ENCODE measurements at regions not wholly inside any gene's neighbourhood (a gene's known extent, or its start where the extent isn't known, plus 50 kb on each side); places are given as distances from the start of the nearest gene placed in this dataset.

GRCh38 chr14:62017651-62018230 is 255.5 kb downstream of the SNAPC1 start:
- no peak overlapping the region for H3K4me3 Mint-ChIP-seq
- no peak for DNase-seq
- no peaks in the 10 kb centered on the region for H3K9me3 Mint-ChIP-seq
- no peaks in the 10 kb centered on the region for H3K4me1 Mint-ChIP-seq
- no peaks in the 10 kb centered on the region for H3K36me3 Mint-ChIP-seq (ENCODE audit: low read depth)
- H3K27me3 Mint-ChIP-seq (ENCODE audit: low read depth, poor library complexity): no peaks in the 10 kb centered on the region
- TF ChIP-seq CTCF (IDR thresholded peaks at IDR 0.05): no peak
- H3K27ac Mint-ChIP-seq: no peak overlapping the region

- Mint-ChIP-seq H3K27me3 (ENCODE audit: low read depth, poor library complexity) (peaks cover 4% of the 10 kb centered on the region), H3K9me3 (no peaks in the 10 kb centered on the region), H3K36me3 (ENCODE audit: low read depth) (no peaks in the 10 kb centered on the region), H3K27ac (no peak overlapping the region), H3K4me1 (no peaks in the 10 kb centered on the region), H3K4me3 (no peak overlapping the region)
- TF ChIP-seq CTCF (IDR thresholded peaks at IDR 0.05): no peak
- DNase-seq: no peak
Measured at GRCh38 chr14:62018606-62019005, 256.4 kb downstream of the SNAPC1 start.

GRCh38 chr14:62027958-62028357 is 265.7 kb downstream of the SNAPC1 start:
- no peak for DNase-seq
- Mint-ChIP-seq H3K4me3 (no peak overlapping the region), H3K27ac (no peak overlapping the region), H3K36me3 (ENCODE audit: low read depth) (no peaks in the 10 kb centered on the region), H3K9me3 (peaks cover 8% of the 10 kb centered on the region), H3K27me3 (ENCODE audit: low read depth, poor library complexity) (peaks cover 7% of the 10 kb centered on the region), H3K4me1 (no peaks in the 10 kb centered on the region)
- no peak for TF ChIP-seq CTCF (IDR thresholded peaks at IDR 0.05)

- DNase-seq: no peak
- no peak for TF ChIP-seq CTCF (IDR thresholded peaks at IDR 0.05)
- H3K27ac Mint-ChIP-seq: no peak overlapping the region
- H3K36me3 Mint-ChIP-seq (ENCODE audit: low read depth): no peaks in the 10 kb centered on the region
- no peak overlapping the region for H3K4me3 Mint-ChIP-seq
- no peaks in the 10 kb centered on the region for H3K4me1 Mint-ChIP-seq
- H3K27me3 Mint-ChIP-seq (ENCODE audit: low read depth, poor library complexity): peaks cover 4% of the 10 kb centered on the region
- peaks cover 8% of the 10 kb centered on the region for H3K9me3 Mint-ChIP-seq
Measured at GRCh38 chr14:62029569-62029924, 267.3 kb downstream of the SNAPC1 start.

- Mint-ChIP-seq H3K27me3 (ENCODE audit: low read depth, poor library complexity) (peaks cover 4% of the 10 kb centered on the region), H3K4me3 (no peak overlapping the region), H3K27ac (no peak overlapping the region), H3K9me3 (peaks cover 4% of the 10 kb centered on the region), H3K4me1 (no peaks in the 10 kb centered on the region), H3K36me3 (ENCODE audit: low read depth) (no peaks in the 10 kb centered on the region)
- no peak for TF ChIP-seq CTCF (IDR thresholded peaks at IDR 0.05)
- no peak for DNase-seq
Measured at GRCh38 chr14:62030387-62030786, 268.2 kb downstream of the SNAPC1 start.

- no peak overlapping the region for H3K27ac Mint-ChIP-seq
- H3K27me3 Mint-ChIP-seq (ENCODE audit: low read depth, poor library complexity): peaks cover 4% of the 10 kb centered on the region
- no peak for DNase-seq
- no peaks in the 10 kb centered on the region for H3K36me3 Mint-ChIP-seq (ENCODE audit: low read depth)
- H3K9me3 Mint-ChIP-seq: no peaks in the 10 kb centered on the region
- TF ChIP-seq CTCF (IDR thresholded peaks at IDR 0.05): no peak
- H3K4me1 Mint-ChIP-seq: no peaks in the 10 kb centered on the region
- no peak overlapping the region for H3K4me3 Mint-ChIP-seq
Measured at GRCh38 chr14:62031504-62031903, 269.3 kb downstream of the SNAPC1 start.
